C4-2B (cell line): ENCODE measurements at regions not wholly inside any gene's neighbourhood (a gene's known extent, or its start where the extent isn't known, plus 50 kb on each side); places are given as distances from the start of the nearest gene placed in this dataset.

Experiments used
- CTCF ChIP-seq: fragments of 450-650 bp; conservative IDR thresholded peaks from 2 replicates; pipeline ENCODE4 v1.5.1; 2017; ENCODE audit warnings: mild to moderate bottlenecking
- ZFX ChIP-seq: fragments of 450-650 bp; IDR thresholded peaks from 2 replicates; pipeline ENCODE4 v1.6.1; 2017

- TF ChIP-seq CTCF (no peak), ZFX (no peak)
These were observed 330.9 kb downstream of the TNS1 start for GRCh38 chr2:217671871-217672270.
